ENCODE measurements at regions not wholly inside any gene's neighbourhood (a gene's known extent, or its start where the extent isn't known, plus 50 kb on each side); places are given as distances from the start of the nearest gene placed in this dataset.

DNA sequence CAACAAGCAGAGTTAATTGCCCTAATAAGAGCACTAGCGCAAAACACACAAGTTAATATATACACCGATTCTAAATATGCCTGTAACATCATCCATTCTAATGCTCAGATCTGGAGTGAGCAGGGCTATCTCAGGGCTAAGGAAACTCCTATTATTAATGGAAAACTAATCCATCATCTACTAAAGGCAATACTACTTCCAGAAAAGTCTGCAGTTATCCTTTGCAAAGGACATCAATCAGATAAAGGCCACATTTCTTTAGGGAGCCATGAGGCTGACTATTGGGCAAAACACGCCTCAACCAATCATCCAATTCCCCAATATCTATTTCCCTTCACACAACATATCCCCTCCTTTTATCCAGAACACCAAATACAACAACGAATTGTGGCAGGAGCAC, 1032.3 kb upstream of the NUDT12 start:
- TF ChIP-seq POLR2AphosphoS5 (IDR thresholded peaks at IDR 0.05) (no peak), POLR2A (IDR thresholded peaks at IDR 0.05) (no peak), EP300 (IDR thresholded peaks at IDR 0.05) (no peak)
- TF ChIP-seq, protein P1, sequence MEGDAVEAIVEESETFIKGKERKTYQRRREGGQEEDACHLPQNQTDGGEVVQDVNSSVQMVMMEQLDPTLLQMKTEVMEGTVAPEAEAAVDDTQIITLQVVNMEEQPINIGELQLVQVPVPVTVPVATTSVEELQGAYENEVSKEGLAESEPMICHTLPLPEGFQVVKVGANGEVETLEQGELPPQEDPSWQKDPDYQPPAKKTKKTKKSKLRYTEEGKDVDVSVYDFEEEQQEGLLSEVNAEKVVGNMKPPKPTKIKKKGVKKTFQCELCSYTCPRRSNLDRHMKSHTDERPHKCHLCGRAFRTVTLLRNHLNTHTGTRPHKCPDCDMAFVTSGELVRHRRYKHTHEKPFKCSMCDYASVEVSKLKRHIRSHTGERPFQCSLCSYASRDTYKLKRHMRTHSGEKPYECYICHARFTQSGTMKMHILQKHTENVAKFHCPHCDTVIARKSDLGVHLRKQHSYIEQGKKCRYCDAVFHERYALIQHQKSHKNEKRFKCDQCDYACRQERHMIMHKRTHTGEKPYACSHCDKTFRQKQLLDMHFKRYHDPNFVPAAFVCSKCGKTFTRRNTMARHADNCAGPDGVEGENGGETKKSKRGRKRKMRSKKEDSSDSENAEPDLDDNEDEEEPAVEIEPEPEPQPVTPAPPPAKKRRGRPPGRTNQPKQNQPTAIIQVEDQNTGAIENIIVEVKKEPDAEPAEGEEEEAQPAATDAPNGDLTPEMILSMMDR (IDR thresholded peaks at IDR 0.05), result no peak
- intact Hi-C loops (cut with DNase I; ENCODE audit: low total_unique reads), result no loop called here
- H3K27me3 ChIP-seq, result no peaks in the 10 kb centered on the region
- no peaks in the 10 kb centered on the region for H3K36me3 ChIP-seq
- H3K4me1 ChIP-seq, result no peaks in the 10 kb centered on the region
- DNase-seq, result no peak
- WGBS, 5 donors, result 76 to 89% (median 86%) methylated on average over 4 of the region's 4 CpGs
- H3K9me3 ChIP-seq, result peaks cover 4 to 34% (median 10%) of the 10 kb centered on the region in 4 donors
- no peak overlapping the region for H3K4me3 ChIP-seq
- no peak overlapping the region for H3K27ac ChIP-seq

DNA sequence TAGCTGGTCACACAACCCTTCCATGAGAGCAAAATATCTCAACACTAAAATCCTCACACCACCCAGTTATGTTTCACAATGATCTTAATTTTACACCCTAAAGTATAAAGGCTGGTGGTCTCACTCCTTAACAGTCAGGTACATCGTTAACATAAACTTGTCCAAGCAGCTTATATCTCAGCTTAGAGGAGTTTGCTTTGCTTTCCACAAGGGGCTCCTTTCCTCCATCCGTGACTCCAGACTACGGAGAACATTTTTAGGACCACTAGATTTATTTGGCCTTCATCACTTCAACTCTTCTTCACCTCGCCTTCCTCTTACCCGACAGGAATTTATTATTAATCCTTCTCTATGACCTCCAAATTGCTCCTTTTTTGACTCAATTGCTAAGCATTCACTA, 1014.1 kb upstream of the NUDT12 start:
- 66 to 76% (median 70%) methylated on average over 5 of the region's 5 CpGs for WGBS, 5 donors
- no peak overlapping the region for H3K4me3 ChIP-seq
- H3K9me3 ChIP-seq, result no peaks in the 10 kb centered on the region
- intact Hi-C loops (cut with DNase I; ENCODE audit: low total_unique reads), result no loop called here
- DNase-seq, result no peak
- no peaks in the 10 kb centered on the region for H3K36me3 ChIP-seq
- TF ChIP-seq, protein P1 (IDR thresholded peaks at IDR 0.05), result no peak
- TF ChIP-seq EP300 (IDR thresholded peaks at IDR 0.05) (no peak), POLR2A (IDR thresholded peaks at IDR 0.05) (no peak), POLR2AphosphoS5 (IDR thresholded peaks at IDR 0.05) (no peak)
- no peaks in the 10 kb centered on the region for H3K4me1 ChIP-seq
- no peaks in the 10 kb centered on the region for H3K27me3 ChIP-seq
- no peak overlapping the region for H3K27ac ChIP-seq

GRCh38 chr5:104573949-104574709, 1011.5 kb upstream of the NUDT12 start:
- peak in 1 of 2 donors; percentile 1 for DNase-seq
- TF ChIP-seq POLR2AphosphoS5 (IDR thresholded peaks at IDR 0.05) (no peak), POLR2A (IDR thresholded peaks at IDR 0.05) (no peak), EP300 (IDR thresholded peaks at IDR 0.05) (no peak)
- TF ChIP-seq, protein P1 (IDR thresholded peaks at IDR 0.05), result no peak
- Histone ChIP-seq H3K4me1 (no peaks in the 10 kb centered on the region), H3K27me3 (no peaks in the 10 kb centered on the region), H3K36me3 (no peaks in the 10 kb centered on the region), H3K4me3 (no peak overlapping the region), H3K9me3 (no peaks in the 10 kb centered on the region), H3K27ac (no peak overlapping the region)
- intact Hi-C loops (cut with DNase I; ENCODE audit: low total_unique reads), result no loop called here
- 68 to 82% (median 81%) methylated on average over 4 of the region's 4 CpGs for WGBS, 5 donors

DNA sequence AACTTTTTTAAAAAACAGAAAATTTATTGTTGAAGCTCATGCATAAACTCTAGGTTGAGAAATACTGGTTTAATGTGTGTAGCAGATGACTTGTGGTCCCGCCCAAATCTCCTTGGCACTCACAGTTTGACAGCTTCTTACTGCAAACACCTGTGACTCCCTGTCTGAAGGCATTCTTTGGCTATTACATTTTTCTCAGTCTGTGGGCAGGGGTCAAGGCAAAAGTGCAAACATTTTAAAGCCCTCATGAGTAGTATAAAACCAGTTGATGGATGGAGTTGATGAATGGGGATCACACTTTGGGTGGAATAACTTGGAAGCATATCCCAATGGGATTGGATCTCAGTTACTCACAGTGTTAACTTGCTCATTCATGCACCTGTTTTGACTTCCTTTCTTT, 1007.0 kb upstream of the NUDT12 start:
- no peaks in the 10 kb centered on the region for H3K9me3 ChIP-seq
- no peak for DNase-seq
- H3K27me3 ChIP-seq, result no peaks in the 10 kb centered on the region
- no peaks in the 10 kb centered on the region for H3K4me1 ChIP-seq
- no peaks in the 10 kb centered on the region for H3K36me3 ChIP-seq
- TF ChIP-seq, protein P1 (IDR thresholded peaks at IDR 0.05), result no peak
- TF ChIP-seq POLR2AphosphoS5 (IDR thresholded peaks at IDR 0.05), result no peak
- H3K4me3 ChIP-seq, result no peak overlapping the region
- no peak overlapping the region for H3K27ac ChIP-seq
- intact Hi-C loops (cut with DNase I; ENCODE audit: low total_unique reads), result no loop called here
- 55 to 78% (median 58%) methylated on average over 1 of the region's 1 CpG for WGBS, 5 donors

Measured in stomach (tissue), 8 donors.